GM20000 (cell line): ENCODE measurements at regions not wholly inside any gene's neighbourhood (a gene's known extent, or its start where the extent isn't known, plus 50 kb on each side); places are given as distances from the start of the nearest gene placed in this dataset.

Experiments
- DNase-seq: peaks from one replicate; pipeline ENCODE4 v3.0.0; 2012; ENCODE audit warnings: low spot score
- CTCF ChIP-seq: IDR thresholded peaks from 2 replicates; pipeline ENCODE4 v1.5.1; 2012; ENCODE audit warnings: mild to moderate bottlenecking, control low read depth; ENCODE audit errors: extremely low read depth, missing control alignments

GRCh38 chr5:82909771-82910170 is 167.4 kb downstream of the TMEM167A start:
- no peak for TF ChIP-seq CTCF
- DNase-seq = no peak

GRCh38 chr5:82905986-82906385 is 171.2 kb downstream of the TMEM167A start:
- no peak for DNase-seq
- no peak for TF ChIP-seq CTCF

GRCh38 chr5:82901281-82901888 is 175.8 kb downstream of the TMEM167A start:
- TF ChIP-seq CTCF = no peak
- no peak for DNase-seq

- no peak for TF ChIP-seq CTCF
- no peak for DNase-seq
Measured at GRCh38 chr5:82894716-82895115, 182.5 kb downstream of the TMEM167A start.

- TF ChIP-seq CTCF = no peak
- no peak for DNase-seq
Measured at GRCh38 chr5:82889088-82889487, 188.1 kb downstream of the TMEM167A start.

GRCh38 chr5:82886911-82887310 is 190.3 kb downstream of the TMEM167A start:
- no peak for DNase-seq
- no peak for TF ChIP-seq CTCF

- peak; percentile 23 for DNase-seq
- TF ChIP-seq CTCF = no peak
Measured at GRCh38 chr5:82885627-82886389, 191.4 kb downstream of the TMEM167A start.
